Keratinocyte (primary cell): ENCODE measurements at regions not wholly inside any gene's neighbourhood (a gene's known extent, or its start where the extent isn't known, plus 50 kb on each side); places are given as distances from the start of the nearest gene placed in this dataset.

Source experiments
- DNase-seq: peaks from one replicate; pipeline ENCODE4 v3.0.0-alpha.2; 2011; ENCODE audit warnings: low read depth, missing footprints, low spot score
- FAIRE-seq: peaks from 2 replicates; lab custom pipeline; 2011; peaks lifted over from hg19 to GRCh38; lab: Jason Lieb, UNC
- H2AFZ ChIP-seq: 2 replicates; pipeline ENCODE4 v1.6.0; 2012; ENCODE audit warnings: low read length, control low read depth, inconsistent platforms; ENCODE audit not compliant: control insufficient read depth
- H3K27ac ChIP-seq: 2 replicates; pipeline ENCODE4 v1.5.1; 2011; ENCODE audit warnings: low read length; ENCODE audit not compliant: control insufficient read depth, insufficient read depth
- H3K27me3 ChIP-seq: 3 replicates; pipeline ENCODE4 v1.6.0; 2011; ENCODE audit warnings: low read length; ENCODE audit not compliant: control insufficient read depth, insufficient read depth; ENCODE audit errors: extremely low read depth
- H3K36me3 ChIP-seq, 2 experiments: 2 replicates in 1 of 2; 3 replicates in 1 of 2; pipeline ENCODE4 v1.5.1; 2011; ENCODE audit warnings: low read length in 2 of 2, mild to moderate bottlenecking in 1 of 2; ENCODE audit not compliant: control insufficient read depth in 2 of 2, insufficient read depth in 2 of 2; ENCODE audit errors: extremely low read depth in 1 of 2
- H3K4me1 ChIP-seq: 3 replicates; pipeline ENCODE4 v1.5.1; 2011; ENCODE audit warnings: low read length; ENCODE audit not compliant: control insufficient read depth, insufficient read depth; ENCODE audit errors: extremely low read depth
- H3K4me2 ChIP-seq: 3 replicates; pipeline ENCODE4 v1.6.0; 2011; ENCODE audit warnings: low read depth, low read length; ENCODE audit not compliant: control insufficient read depth, insufficient read depth; ENCODE audit errors: extremely low read depth
- H3K4me3 ChIP-seq, 3 experiments: fragments of 200-600 bp in 1 of 3; sonication (generic) in 1 of 3; 2 replicates in 2 of 3; 3 replicates in 1 of 3; pipeline ENCODE4 v1.5.1; 2011 to 2016; ENCODE audit warnings: low read length in 3 of 3, mild to moderate bottlenecking in 3 of 3, control low read depth in 2 of 3, inconsistent platforms in 1 of 3, low read depth in 1 of 3, mixed read lengths in 1 of 3, mixed run types in 1 of 3, moderate library complexity in 1 of 3; ENCODE audit not compliant: control insufficient read depth in 2 of 3, insufficient read depth in 2 of 3; ENCODE audit errors: extremely low read depth in 1 of 3
- H3K79me2 ChIP-seq: 2 replicates; pipeline ENCODE4 v1.6.0; 2012; ENCODE audit warnings: low read length; ENCODE audit not compliant: control insufficient read depth, insufficient read depth
- H3K9ac ChIP-seq: 3 replicates; pipeline ENCODE4 v1.6.0; 2011; ENCODE audit warnings: low read length; ENCODE audit not compliant: control insufficient read depth, insufficient read depth; ENCODE audit errors: extremely low read depth
- H3K9me1 ChIP-seq: 3 replicates; pipeline ENCODE4 v1.6.0; 2011; ENCODE audit warnings: low read length; ENCODE audit not compliant: control insufficient read depth, insufficient read depth; ENCODE audit errors: extremely low read depth
- H3K9me3 ChIP-seq: 2 replicates; pipeline ENCODE4 v1.5.1; 2012; ENCODE audit warnings: low read depth, low read length; ENCODE audit not compliant: control insufficient read depth
- H4K20me1 ChIP-seq: 3 replicates; pipeline ENCODE4 v1.6.0; 2011; ENCODE audit warnings: low read length; ENCODE audit not compliant: control insufficient read depth, insufficient read depth; ENCODE audit errors: extremely low read depth
- CTCF ChIP-seq, 3 experiments: IDR thresholded peaks in 1 of 3; conservative IDR thresholded peaks in 1 of 3; optimal IDR thresholded peaks in 1 of 3; 2 replicates in 2 of 3; 3 replicates in 1 of 3; pipeline versions ENCODE3 to v1.5.1; 2011; ENCODE audit warnings: low read length in 3 of 3, mild to moderate bottlenecking in 3 of 3, moderate library complexity in 2 of 3, control low read depth in 1 of 3, inconsistent platforms in 1 of 3; ENCODE audit not compliant: insufficient read depth in 2 of 3; ENCODE audit errors: extremely low read depth in 1 of 3
- EZH2 ChIP-seq: IDR thresholded peaks from one replicate; pipeline ENCODE4 v1.6.1; 2012; ENCODE audit warnings: inconsistent platforms, mild to moderate bottlenecking, low read length, moderate library complexity
- dilution Hi-C: fragments of 300-500 bp; cut with MboI; formaldehyde crosslinking; loops from one replicate; pipeline ENCODE4 v1.7.0; 2020; ENCODE audit warnings: low sequenced_read_pairs; ENCODE audit not compliant: extremely low pct_ligation_motif_present

GRCh38 chr11:90510839-90511238, 288.0 kb upstream of the CHORDC1 start:
- Histone ChIP-seq H3K4me1 (no peaks in the 10 kb centered on the region), H3K27me3 (no peaks in the 10 kb centered on the region), H3K36me3 (no peaks in the 10 kb centered on the region), H4K20me1 (no peaks in the 10 kb centered on the region), H3K9me1 (no peaks in the 10 kb centered on the region), H3K4me3 (no peak overlapping the region), H3K27ac (no peak overlapping the region), H3K9ac (no peak overlapping the region), H3K9me3 (no peaks in the 10 kb centered on the region), H3K79me2 (no peaks in the 10 kb centered on the region), H3K4me2 (no peak overlapping the region), H2AFZ (no peak overlapping the region)
- dilution Hi-C loops, result no loop called here
- DNase-seq, result no peak
- no peak for TF ChIP-seq EZH2
- TF ChIP-seq CTCF (optimal IDR thresholded peaks at IDR 0.05 in 1 of 3, IDR thresholded peaks at IDR 0.05 in 1 of 3, conservative IDR thresholded peaks at IDR 0.05 in 1 of 3; ENCODE audit: extremely low read depth in 1 of 3, insufficient read depth in 2 of 3, low read length in 3 of 3), result no peak
- no peak for FAIRE-seq

- Histone ChIP-seq H3K9me1 (no peaks in the 10 kb centered on the region), H2AFZ (no peak overlapping the region), H3K4me1 (no peaks in the 10 kb centered on the region), H3K27ac (no peak overlapping the region), H3K9me3 (no peaks in the 10 kb centered on the region), H4K20me1 (no peaks in the 10 kb centered on the region), H3K9ac (no peak overlapping the region), H3K4me3 (no peak overlapping the region), H3K36me3 (no peaks in the 10 kb centered on the region), H3K79me2 (no peaks in the 10 kb centered on the region), H3K27me3 (no peaks in the 10 kb centered on the region), H3K4me2 (no peak overlapping the region)
- FAIRE-seq (no peak), DNase-seq (no peak)
- TF ChIP-seq EZH2 (no peak), CTCF (optimal IDR thresholded peaks at IDR 0.05 in 1 of 3, IDR thresholded peaks at IDR 0.05 in 1 of 3, conservative IDR thresholded peaks at IDR 0.05 in 1 of 3; ENCODE audit: extremely low read depth in 1 of 3, insufficient read depth in 2 of 3, low read length in 3 of 3) (no peak)
- dilution Hi-C loops, result no loop called here
Observed at GRCh38 chr11:90500922-90501568, 278.2 kb upstream of the CHORDC1 start.
